ENCODE measurements at regions not wholly inside any gene's neighbourhood (a gene's known extent, or its start where the extent isn't known, plus 50 kb on each side); places are given as distances from the start of the nearest gene placed in this dataset.

DNA sequence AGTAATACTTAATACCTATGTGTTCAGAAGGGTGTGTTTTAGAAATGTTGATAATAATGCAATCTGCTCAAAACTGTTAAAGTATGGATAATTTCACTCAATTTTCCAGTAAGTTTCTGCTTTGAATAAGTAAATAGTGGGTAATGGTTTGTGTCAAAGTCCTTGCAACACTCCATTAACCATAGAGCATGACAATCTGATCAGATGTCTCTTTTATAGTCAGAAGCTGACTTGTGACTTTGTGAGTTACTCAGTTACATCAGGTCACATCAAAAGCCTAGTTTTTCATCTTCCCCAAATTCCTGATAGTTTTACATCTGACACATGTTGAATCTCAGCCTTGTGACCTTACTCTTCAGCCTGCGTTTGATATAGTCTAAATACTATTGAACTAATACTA lies 338.0 kb downstream of the EFNB2 start:
- no peaks in the 10 kb centered on the region for H3K4me1 ChIP-seq (replicated peaks in 1 of 2)

DNA sequence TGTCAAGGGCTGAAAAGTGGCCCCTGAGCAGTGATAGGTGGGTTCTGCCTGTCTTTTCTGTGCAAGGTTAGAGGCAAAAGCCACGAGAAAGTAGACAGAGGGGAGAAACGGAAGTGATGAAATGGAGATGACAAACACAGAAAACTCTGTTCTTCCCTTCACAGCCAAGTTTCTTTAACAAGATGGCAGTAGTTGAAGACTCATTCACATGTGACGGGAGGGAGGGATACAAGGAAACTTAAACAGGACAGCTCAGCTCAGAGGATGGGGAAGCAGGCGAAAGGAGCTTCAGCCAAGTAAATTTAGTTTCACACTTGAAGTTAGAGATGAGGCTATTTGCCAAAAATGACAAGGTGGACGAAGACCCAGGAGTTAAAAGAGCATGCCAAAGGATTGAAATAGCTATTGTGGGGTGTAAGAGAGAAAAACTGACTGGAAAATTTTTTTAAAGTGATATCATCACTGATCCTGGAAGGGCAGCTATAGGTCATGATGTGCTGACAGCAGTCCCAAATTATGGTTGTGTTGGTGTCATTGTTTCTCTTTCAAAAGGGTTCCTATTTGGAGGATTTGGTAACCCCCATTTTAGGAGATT lies 347.9 kb downstream of the EFNB2 start:
- DNase-seq: no peak
- intact Hi-C loops (cut with DNase I): no loop called here
- Histone ChIP-seq H3K36me3 (replicated peaks in 1 of 2) (no peaks in the 10 kb centered on the region), H3K4me3 (no peak overlapping the region), H3K9me3 (replicated peaks in 1 of 3) (no peaks in the 10 kb centered on the region), H3K27me3 (no peaks in the 10 kb centered on the region), H3K27ac (no peak overlapping the region), H3K4me1 (replicated peaks in 1 of 2) (no peaks in the 10 kb centered on the region)
- TF ChIP-seq, protein P1, sequence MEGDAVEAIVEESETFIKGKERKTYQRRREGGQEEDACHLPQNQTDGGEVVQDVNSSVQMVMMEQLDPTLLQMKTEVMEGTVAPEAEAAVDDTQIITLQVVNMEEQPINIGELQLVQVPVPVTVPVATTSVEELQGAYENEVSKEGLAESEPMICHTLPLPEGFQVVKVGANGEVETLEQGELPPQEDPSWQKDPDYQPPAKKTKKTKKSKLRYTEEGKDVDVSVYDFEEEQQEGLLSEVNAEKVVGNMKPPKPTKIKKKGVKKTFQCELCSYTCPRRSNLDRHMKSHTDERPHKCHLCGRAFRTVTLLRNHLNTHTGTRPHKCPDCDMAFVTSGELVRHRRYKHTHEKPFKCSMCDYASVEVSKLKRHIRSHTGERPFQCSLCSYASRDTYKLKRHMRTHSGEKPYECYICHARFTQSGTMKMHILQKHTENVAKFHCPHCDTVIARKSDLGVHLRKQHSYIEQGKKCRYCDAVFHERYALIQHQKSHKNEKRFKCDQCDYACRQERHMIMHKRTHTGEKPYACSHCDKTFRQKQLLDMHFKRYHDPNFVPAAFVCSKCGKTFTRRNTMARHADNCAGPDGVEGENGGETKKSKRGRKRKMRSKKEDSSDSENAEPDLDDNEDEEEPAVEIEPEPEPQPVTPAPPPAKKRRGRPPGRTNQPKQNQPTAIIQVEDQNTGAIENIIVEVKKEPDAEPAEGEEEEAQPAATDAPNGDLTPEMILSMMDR (IDR thresholded peaks at IDR 0.05): no peak
- no peak for TF ChIP-seq POLR2A (IDR thresholded peaks at IDR 0.05)
- 57 to 67% (median 61%) methylated on average over 5 of the region's 5 CpGs for WGBS, 4 donors

More for the DNA sequence above, 338.0 kb downstream of the EFNB2 start:
- Histone ChIP-seq H3K4me3 (no peak overlapping the region), H3K36me3 (replicated peaks in 1 of 2) (no peaks in the 10 kb centered on the region), H3K9me3 (replicated peaks in 1 of 3) (no peaks in the 10 kb centered on the region), H3K27ac (no peak overlapping the region), H3K27me3 (no peaks in the 10 kb centered on the region)
- no peak for TF ChIP-seq POLR2A (IDR thresholded peaks at IDR 0.05)
- TF ChIP-seq, protein P1 (IDR thresholded peaks at IDR 0.05): no peak
- intact Hi-C loops (cut with DNase I): no loop called here
- WGBS, 4 donors: 72 to 85% (median 76%) methylated on average over 1 of the region's 1 CpG
- no peak for DNase-seq

DNA sequence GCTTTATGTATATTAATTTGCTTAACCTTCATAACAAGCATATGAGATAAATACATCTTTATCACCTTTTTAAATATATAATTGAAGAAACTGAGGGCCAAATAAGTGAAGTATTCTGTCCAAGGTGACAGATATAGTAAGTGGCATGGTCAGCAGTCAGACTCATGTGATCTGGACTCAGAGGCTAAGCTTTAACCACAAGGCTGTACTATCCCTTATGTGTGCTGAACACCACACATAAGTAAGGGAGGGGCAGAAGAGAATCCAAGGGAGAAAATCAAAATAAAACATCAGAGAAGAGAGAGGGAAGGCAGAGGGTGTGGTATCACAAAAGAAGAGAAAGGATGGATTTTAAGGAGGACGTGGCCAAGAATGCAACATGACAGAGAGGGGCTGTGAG lies 348.4 kb downstream of the EFNB2 start:
- no peak for TF ChIP-seq POLR2A (IDR thresholded peaks at IDR 0.05)
- TF ChIP-seq, protein P1 (IDR thresholded peaks at IDR 0.05): no peak
- Histone ChIP-seq H3K27ac (no peak overlapping the region), H3K36me3 (replicated peaks in 1 of 2) (no peaks in the 10 kb centered on the region), H3K27me3 (no peaks in the 10 kb centered on the region), H3K4me1 (replicated peaks in 1 of 2) (no peaks in the 10 kb centered on the region), H3K9me3 (replicated peaks in 1 of 3) (no peaks in the 10 kb centered on the region), H3K4me3 (no peak overlapping the region)
- WGBS, 4 donors: 71 to 86% (median 80%) methylated on average over 1 of the region's 1 CpG
- no peak for DNase-seq
- intact Hi-C loops (cut with DNase I): no loop called here

DNA sequence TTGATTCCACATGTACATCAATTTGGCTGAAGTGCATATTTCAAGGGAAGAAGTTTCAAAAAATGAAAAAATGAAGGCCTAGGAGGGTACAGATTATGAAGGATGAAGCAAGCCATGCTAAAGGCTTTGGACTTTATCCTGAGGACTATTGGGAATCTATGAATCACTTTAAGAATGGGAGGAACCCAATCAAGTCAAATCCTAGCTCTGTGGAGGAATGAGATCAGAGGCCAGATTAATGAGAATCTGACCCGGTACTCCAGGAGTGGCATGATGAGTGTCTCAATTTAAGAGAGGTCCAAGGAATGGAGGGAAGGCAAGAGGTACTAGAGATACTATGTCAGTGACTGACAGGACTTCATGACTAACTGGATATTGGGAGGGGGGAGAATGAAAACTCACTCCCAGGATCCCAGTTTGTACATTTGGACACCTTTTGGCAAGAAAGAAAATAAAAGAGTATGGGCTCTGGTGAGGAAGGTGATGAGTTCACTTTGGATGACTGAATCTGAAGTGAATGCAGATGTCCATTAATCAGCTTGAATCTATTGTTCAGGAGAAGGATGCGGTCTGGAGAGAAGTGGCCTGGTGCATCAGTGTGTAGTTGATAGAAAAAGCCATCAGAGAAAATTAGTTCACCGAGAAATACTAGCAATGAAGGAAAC lies 349.0 kb downstream of the EFNB2 start:
- no peak for DNase-seq
- no peak for TF ChIP-seq POLR2A (IDR thresholded peaks at IDR 0.05)
- TF ChIP-seq, protein P1 (IDR thresholded peaks at IDR 0.05): no peak
- Histone ChIP-seq H3K9me3 (replicated peaks in 1 of 3) (no peaks in the 10 kb centered on the region), H3K27ac (no peak overlapping the region), H3K4me3 (no peak overlapping the region), H3K36me3 (replicated peaks in 1 of 2) (no peaks in the 10 kb centered on the region), H3K27me3 (no peaks in the 10 kb centered on the region), H3K4me1 (replicated peaks in 1 of 2) (no peaks in the 10 kb centered on the region)
- intact Hi-C loops (cut with DNase I): no loop called here
- WGBS, 4 donors: 72 to 86% (median 78%) methylated on average over 3 of the region's 3 CpGs
